GM12892 (cell line): ENCODE measurements at regions not wholly inside any gene's neighbourhood (a gene's known extent, or its start where the extent isn't known, plus 50 kb on each side); places are given as distances from the start of the nearest gene placed in this dataset.
"Not testable (repeated sequence)": the region's sequence is repeated elsewhere in the genome, so short reads cannot be mapped to it uniquely, and the experiment has no call there.

Source experiments
- DNase-seq: peaks from one replicate; pipeline ENCODE4 v3.0.0; 2011; ENCODE audit not compliant: insufficient read length
- FAIRE-seq: peaks from 2 replicates; lab custom pipeline; 2011; peaks lifted over from hg19 to GRCh38; lab: Jason Lieb, UNC
- POLR2A ChIP-seq: IDR thresholded peaks from 2 replicates; pipeline ENCODE4 v1.6.1; 2011; ENCODE audit warnings: low read depth, low read length, control low read depth
- POLR2AphosphoS5 ChIP-seq: IDR thresholded peaks from 2 replicates; pipeline ENCODE4 v1.6.1; 2011; ENCODE audit warnings: low read depth, low read length, control low read depth
- TAF1 ChIP-seq: IDR thresholded peaks from 2 replicates; pipeline ENCODE4 v1.6.1; 2011; ENCODE audit warnings: low read depth, mild to moderate bottlenecking, control low read depth, low read length, borderline replicate concordance

DNA sequence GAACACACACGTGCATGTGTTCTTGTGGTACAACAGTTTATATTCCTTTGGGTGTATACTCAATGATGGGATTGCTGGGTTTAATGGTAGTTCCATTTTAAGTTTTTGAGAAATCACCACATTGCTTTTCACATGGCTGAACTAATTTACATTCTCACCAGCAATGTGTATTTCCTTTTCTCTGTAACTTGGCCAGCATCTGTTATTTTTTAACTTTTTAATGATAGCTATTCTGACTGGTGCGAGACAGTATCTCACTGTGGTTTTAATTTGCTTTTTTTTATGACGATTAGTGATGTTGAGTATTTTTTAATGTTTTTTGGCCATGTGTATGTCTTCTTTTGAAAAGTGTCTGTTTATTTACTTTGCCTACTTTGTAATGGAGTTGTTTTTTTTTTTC, 256.6 kb downstream of the ZWINT start:
- FAIRE-seq (no peak), DNase-seq (no peak)
- TF ChIP-seq POLR2A (no peak), POLR2AphosphoS5 (no peak), TAF1 (no peak)

DNA sequence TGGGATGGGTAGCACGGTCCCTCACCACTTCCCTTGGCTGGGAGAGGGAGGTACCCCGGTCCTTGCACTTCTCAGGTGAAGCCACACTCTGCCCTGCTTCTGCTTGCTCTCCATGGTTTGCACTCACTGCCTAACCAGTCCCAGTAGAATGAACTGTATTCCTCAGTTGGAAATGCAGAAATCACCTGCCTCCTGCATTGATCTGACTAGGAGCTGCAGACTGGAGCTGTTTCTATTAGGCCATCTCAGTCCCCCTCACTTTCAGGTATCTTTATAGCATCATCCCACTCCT, 264.9 kb downstream of the ZWINT start:
- DNase-seq (no peak), FAIRE-seq (no peak)
- TF ChIP-seq POLR2A (no peak), POLR2AphosphoS5 (no peak), TAF1 (no peak)

DNA sequence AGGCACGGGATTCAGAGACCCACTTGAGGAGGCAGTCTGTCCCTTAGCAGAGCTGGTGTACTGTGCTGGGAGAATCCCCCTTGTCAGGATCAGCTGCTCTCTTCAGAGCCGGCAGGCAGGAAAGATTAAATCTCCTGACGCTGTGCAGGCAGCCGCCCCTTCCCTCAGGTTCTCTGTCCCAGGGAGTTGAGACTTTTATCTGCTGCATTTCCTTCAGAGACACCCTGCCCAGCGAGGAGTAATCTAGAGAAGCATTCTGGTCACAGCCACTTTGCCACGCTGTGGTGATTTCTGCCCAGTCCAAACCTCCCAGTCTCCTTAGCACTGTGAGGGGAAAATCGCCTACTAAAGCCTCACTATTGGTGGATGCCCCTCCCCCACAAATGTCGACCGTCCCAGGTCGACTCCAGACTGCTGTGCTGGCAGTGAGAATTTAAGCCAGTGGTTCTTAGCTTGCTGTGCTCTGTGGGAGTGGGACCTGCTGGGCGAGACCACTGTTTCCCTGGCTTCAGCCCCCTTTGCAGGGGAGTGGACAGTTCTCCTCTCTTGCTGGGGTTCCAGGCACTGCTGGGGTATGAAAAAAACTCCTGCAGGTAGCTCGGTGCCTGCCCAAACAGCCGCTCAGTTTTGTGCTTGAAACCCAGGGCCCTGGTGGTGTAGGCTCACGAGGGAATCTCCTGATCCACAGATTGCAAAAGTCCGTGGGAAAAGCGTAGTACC, 265.4 kb downstream of the ZWINT start:
- DNase-seq (no peak), FAIRE-seq (no peak)
- TF ChIP-seq POLR2AphosphoS5 (no peak), TAF1 (no peak), POLR2A (no peak)

DNA sequence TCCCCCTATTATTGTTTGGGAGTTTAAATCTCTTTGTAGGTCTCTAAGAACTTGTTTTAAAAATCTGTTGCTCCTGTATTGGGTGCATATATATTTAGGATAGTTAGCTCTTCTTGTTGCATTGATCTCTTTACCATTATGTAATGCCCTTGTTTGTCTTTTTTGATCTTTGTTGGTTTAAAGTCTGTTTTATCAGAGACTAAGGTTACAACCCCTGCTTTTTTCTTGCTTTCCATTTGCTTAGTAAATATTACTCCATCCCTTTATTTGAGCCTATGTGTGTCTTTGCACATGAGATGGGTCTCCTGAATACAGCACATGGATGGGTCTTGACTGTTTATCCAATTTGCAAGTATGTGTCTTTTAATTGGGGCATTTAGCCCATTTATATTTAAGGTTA, 267.4 kb downstream of the ZWINT start:
- FAIRE-seq, DNase-seq: not testable (repeated sequence)

DNA sequence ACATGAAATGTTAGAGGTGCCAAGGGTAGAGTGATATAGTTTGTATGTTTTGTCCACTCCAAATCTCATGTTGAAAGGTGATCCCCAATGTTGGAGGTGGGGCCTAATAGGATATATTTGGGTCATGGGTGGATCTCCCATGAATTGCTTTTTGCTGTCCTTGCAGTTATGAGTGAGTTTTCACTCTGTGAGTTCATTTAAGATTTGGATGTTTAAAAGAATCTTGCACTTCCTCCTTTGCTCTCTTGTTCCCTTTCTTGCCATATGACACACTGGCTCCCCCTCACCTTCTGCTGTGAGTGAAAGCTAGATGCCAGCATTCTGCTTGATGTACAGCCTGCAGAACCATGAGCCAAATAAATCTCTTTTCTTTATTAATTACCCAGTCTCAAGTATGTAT, 269.2 kb downstream of the ZWINT start:
- TF ChIP-seq POLR2A (no peak), TAF1 (no peak)
- FAIRE-seq = no peak
- DNase-seq = no peak

DNA sequence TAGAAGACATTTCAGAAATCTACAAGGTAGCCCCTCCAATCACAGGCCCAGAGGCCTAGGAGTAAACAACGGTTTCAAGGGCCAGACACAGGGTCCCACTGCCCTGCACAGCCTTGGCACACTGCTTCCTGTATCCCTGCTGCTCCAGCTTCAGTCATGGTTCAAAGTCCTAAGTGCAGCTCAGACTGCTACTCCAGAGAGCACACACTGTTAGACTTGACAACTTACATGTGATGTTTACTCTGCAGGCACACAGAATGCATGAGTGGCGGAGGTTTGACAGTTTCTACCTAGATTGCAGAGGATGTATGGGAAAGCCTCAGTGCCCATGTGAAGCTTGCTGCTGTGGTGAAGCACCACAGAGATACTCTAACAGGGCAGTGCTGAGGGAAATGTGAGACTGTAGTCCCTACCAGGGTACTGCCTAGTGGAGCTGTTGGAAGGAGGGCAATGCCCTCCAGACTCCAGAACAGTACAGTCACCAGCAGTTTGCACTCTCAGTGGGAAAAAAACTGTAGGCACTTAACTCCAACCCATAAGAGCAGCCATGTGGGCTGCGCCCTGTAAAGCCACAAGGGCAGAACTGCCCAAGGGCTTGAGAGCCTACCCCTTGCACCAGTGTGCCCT, 270.0 kb downstream of the ZWINT start:
- DNase-seq = no peak
- TF ChIP-seq POLR2AphosphoS5 = no peak
- FAIRE-seq = no peak

DNA sequence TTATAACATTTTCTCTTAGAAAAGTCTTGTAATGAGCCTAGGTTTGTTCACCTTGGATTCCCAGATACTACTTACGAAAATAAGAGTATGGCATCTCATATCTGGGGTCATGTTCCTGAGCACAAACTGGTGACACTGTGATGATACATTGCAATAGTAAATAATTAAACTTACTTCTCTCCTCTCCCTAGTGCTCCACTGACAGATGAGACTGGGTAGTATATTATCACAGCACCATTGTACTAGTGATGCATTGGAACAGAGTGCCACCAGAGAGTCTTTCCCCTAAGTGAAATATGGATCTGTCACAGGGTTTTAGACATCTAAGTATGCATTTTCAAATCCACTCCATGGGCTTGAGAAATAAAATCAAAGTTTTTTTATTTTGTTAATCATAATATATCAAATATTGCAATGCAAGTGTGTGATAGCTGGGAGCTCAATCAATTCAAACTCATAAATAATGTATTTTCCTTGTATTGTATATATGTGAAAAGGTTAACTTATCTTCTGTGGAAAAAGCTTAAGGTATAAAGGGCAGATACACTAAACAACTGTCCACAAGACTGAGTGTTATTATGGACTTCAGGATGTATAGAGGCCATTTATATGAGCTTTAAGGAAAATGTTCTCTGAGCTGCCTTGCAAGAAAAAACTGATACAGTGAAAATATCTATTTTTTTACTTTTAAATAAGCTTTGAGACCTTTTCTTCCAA, 275.5 kb downstream of the ZWINT start:
- FAIRE-seq (no peak), DNase-seq (no peak)
- TF ChIP-seq POLR2AphosphoS5 = no peak
- no peak for TF ChIP-seq POLR2A
- no peak for TF ChIP-seq TAF1

DNA sequence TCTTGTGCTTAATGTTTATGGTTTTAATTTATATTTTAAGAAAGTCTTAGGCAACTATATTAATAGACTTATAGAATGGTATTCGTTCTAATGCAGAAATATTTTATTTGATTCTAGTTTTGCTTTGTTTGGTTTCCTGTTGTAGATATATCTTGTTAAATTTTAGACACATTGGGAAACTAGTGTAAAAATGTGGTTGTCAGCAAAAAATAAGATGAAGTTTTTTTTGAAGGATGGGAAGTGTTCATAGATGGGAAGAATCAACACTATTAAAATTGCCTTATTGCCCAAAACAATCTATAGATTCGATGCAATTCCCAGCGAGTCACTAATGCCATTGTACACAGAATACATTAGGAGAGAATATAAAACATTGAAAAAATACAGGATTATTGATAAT, 278.9 kb downstream of the ZWINT start:
- FAIRE-seq (no peak), DNase-seq (no peak)
- TF ChIP-seq TAF1 = no peak
- TF ChIP-seq POLR2A = no peak
- TF ChIP-seq POLR2AphosphoS5 = no peak

DNA sequence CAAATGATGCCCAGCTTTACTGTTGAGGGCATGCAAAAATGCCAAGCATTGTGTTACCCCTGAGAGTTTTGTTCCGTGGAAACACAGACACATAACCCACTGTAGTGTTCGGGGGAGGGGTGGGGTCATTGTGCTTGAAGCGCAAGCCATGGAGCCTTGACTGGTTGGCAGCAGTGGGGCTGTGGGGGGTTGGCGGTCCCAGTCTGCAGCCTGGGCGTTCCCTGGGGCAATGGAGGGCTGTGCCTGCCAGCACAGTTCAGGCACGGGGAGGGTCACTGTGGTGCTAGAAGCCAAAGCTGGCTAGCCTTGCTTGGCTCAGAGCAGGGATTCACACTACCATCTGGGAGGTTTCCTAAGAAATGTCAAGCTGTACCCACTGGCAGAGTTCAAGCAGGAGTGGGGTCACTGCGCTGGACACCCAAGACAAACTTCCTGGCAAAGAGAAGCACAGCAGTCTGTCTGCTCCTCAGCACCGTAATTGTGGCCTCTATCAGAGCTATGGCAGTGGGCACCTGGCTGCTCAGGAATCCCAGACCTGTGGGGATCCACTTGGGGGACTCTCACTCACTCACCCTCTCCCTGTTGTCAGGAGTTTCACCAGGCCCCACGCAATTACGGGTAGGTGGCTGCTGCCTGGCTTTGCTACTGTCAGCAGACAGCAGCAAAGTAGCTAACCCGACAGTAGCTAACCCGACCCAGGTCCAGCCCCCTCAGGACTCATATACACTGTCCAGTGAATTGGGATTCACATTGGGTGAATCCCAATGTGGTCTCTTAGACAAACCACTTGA, 292.4 kb downstream of the ZWINT start:
- TF ChIP-seq POLR2A = no peak
- no peak for TF ChIP-seq TAF1
- no peak for TF ChIP-seq POLR2AphosphoS5
- DNase-seq = no peak
- FAIRE-seq = no peak

DNA sequence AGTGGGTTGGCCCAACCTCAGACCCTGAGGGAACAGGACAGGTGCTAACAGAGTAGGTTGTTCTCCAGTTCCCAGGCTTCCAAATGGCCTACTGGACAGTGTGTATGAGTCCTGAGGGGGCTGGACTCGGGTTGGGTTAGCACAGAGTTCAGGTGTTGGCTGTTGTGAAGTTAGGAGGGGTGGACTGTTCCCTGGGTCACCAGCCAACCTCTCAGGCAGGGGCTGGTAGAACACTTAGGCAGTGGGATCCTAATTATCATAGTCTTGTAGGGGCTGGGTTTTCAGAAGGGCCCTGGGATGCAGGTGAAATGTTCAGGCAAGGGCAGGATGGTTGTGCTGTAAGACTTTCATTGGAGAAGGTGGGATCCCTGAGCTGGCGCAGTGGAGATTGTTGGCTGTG, 293.0 kb downstream of the ZWINT start:
- no peak for FAIRE-seq
- no peak for DNase-seq
- TF ChIP-seq TAF1 (no peak), POLR2A (no peak), POLR2AphosphoS5 (no peak)

DNA sequence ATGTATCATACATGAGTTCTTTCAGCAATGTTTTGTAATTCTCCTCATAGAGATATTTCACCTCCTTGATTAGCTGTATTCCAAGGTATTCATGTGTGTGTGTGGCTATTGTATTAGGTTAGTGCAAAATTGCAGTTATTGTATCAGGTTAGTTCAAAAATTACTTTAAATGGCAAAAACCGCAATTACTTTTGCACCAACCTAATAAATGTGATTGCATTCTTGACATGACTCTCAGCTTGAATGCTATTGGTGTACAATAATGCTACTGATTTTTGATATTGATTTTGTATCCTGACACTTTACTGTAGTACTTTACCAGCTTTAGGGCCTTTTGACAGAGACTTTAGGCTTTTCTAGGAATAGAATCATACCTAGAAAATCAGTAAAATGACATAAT, 297.4 kb downstream of the ZWINT start:
- FAIRE-seq (no peak), DNase-seq (no peak)
- TF ChIP-seq POLR2A (no peak), TAF1 (no peak), POLR2AphosphoS5 (no peak)

DNA sequence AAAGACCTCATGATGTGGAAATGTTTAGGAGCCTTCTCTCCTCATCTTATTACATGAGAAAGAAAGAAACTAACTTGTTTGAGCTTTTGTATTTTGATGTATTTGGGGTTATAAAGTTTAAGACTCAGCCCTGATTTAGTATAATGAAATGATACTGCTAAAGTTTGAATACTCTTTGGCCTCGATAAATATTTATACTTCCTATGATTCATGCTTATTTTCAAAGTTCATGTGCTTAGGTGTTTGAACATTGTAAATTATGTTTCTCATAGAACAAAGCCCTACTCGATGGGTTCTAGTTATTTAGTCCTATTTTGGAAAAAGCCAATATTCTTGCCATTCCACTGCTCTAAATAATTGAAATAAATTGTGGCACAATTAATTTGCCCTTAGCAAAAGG, 303.2 kb downstream of the ZWINT start:
- TF ChIP-seq POLR2AphosphoS5 (no peak), TAF1 (no peak), POLR2A (no peak)
- no peak for DNase-seq
- FAIRE-seq = no peak

DNA sequence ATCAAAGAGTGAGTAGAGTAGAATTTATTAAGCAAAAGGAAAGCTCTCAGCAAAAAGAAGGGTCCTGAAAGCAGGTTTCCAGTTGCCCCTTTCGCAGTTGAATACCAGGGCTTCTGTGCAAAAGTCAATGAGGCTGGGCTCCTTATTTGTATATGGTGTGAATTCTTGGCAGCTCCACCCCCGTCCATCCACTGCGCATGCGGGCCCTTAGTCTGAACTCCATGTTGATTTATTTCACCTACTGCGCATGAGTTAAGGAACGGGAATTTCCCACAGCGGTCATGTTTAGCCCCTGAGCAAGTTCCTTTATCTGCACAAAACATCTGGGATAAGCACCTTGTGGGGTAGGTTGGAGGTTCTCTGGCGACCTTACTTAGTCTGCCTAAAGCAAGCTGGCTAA, 325.6 kb downstream of the ZWINT start:
- FAIRE-seq (no peak), DNase-seq (no peak)
- TF ChIP-seq POLR2A (no peak), TAF1 (no peak), POLR2AphosphoS5 (no peak)
